HG03469 (cell line): ENCODE measurements at regions not wholly inside any gene's neighbourhood (a gene's known extent, or its start where the extent isn't known, plus 50 kb on each side); places are given as distances from the start of the nearest gene placed in this dataset.

Experiments used
- ATAC-seq: cut with Tn5 transposase; IDR thresholded peaks from one replicate; pipeline ENCODE4 v1.9.1; 2021; ENCODE audit warnings: mild to moderate bottlenecking, moderate library complexity, moderate number of reproducible peaks; ENCODE audit not compliant: unreplicated experiment

GRCh38 chr18:78538669-78539440 lies 440.8 kb upstream of the SALL3 start:
- ATAC-seq, result no peak

GRCh38 chr18:78540636-78541529 lies 438.7 kb upstream of the SALL3 start:
- no peak for ATAC-seq

GRCh38 chr18:78542204-78542603 lies 437.4 kb upstream of the SALL3 start:
- ATAC-seq, result no peak

GRCh38 chr18:78543201-78543725 lies 436.4 kb upstream of the SALL3 start:
- ATAC-seq, result no peak

GRCh38 chr18:78546281-78546680 lies 433.3 kb upstream of the SALL3 start:
- no peak for ATAC-seq

GRCh38 chr18:78547817-78548216 lies 431.8 kb upstream of the SALL3 start:
- ATAC-seq, result no peak

- ATAC-seq, result no peak
These were observed 431.2 kb upstream of the SALL3 start for GRCh38 chr18:78548261-78549058.

GRCh38 chr18:78549971-78550370 lies 429.6 kb upstream of the SALL3 start:
- ATAC-seq, result no peak

- ATAC-seq, result no peak
These were observed 424.5 kb upstream of the SALL3 start for GRCh38 chr18:78554944-78555608.

GRCh38 chr18:78557371-78557770 lies 422.2 kb upstream of the SALL3 start:
- no peak for ATAC-seq

GRCh38 chr18:78558101-78558810 lies 421.4 kb upstream of the SALL3 start:
- ATAC-seq, result no peak

GRCh38 chr18:78558948-78559347 lies 420.7 kb upstream of the SALL3 start:
- no peak for ATAC-seq

- ATAC-seq, result no peak
These were observed 420.0 kb upstream of the SALL3 start for GRCh38 chr18:78559584-78559983.

GRCh38 chr18:78561757-78562510 lies 417.7 kb upstream of the SALL3 start:
- no peak for ATAC-seq

- ATAC-seq, result no peak
These were observed 417.1 kb upstream of the SALL3 start for GRCh38 chr18:78562531-78562961.

- ATAC-seq, result no peak
These were observed 416.5 kb upstream of the SALL3 start for GRCh38 chr18:78563110-78563509.

- no peak for ATAC-seq
These were observed 415.6 kb upstream of the SALL3 start for GRCh38 chr18:78564030-78564429.

GRCh38 chr18:78564518-78564917 lies 415.1 kb upstream of the SALL3 start:
- no peak for ATAC-seq

GRCh38 chr18:78565240-78565639 lies 414.4 kb upstream of the SALL3 start:
- ATAC-seq, result no peak
